ENCODE measurements at regions not wholly inside any gene's neighbourhood (a gene's known extent, or its start where the extent isn't known, plus 50 kb on each side); places are given as distances from the start of the nearest gene placed in this dataset.
"Not testable (repeated sequence)": the region's sequence is repeated elsewhere in the genome, so short reads cannot be mapped to it uniquely, and the experiment has no call there.

- H3K4me1 ChIP-seq = no peaks in the 10 kb centered on the region
- H3K4me3 ChIP-seq = no peak overlapping the region
- no peaks in the 10 kb centered on the region for H3K9me3 ChIP-seq
- no peak for DNase-seq (ENCODE audit: extremely low spot score in 2 of 2)
- no peak overlapping the region for H3K27ac ChIP-seq
- H3K36me3 ChIP-seq = no peaks in the 10 kb centered on the region
- no peak for TF ChIP-seq CTCF (IDR thresholded peaks at IDR 0.05)
- TF ChIP-seq POLR2AphosphoS5 (IDR thresholded peaks at IDR 0.05; ENCODE audit: insufficient read depth in 1 of 2, low read depth in 1 of 2) = no peak
- TF ChIP-seq POLR2A (IDR thresholded peaks at IDR 0.05) = no peak
- H3K27me3 ChIP-seq = no peaks in the 10 kb centered on the region
- intact Hi-C loops (cut with DNase I) = no loop called here
Measured at GRCh38 chr13:90933097-90933826, 414.2 kb upstream of the MIR17HG start.

GRCh38 chr13:90934741-90935140, 412.7 kb upstream of the MIR17HG start:
- TF ChIP-seq POLR2A (IDR thresholded peaks at IDR 0.05) (no peak), CTCF (IDR thresholded peaks at IDR 0.05) (no peak), POLR2AphosphoS5 (IDR thresholded peaks at IDR 0.05; ENCODE audit: insufficient read depth in 1 of 2, low read depth in 1 of 2) (no peak)
- no peak for DNase-seq (ENCODE audit: extremely low spot score in 2 of 2)
- Histone ChIP-seq H3K27ac (no peak overlapping the region), H3K36me3 (no peaks in the 10 kb centered on the region), H3K4me3 (no peak overlapping the region), H3K27me3 (no peaks in the 10 kb centered on the region), H3K9me3 (no peaks in the 10 kb centered on the region), H3K4me1 (no peaks in the 10 kb centered on the region)
- intact Hi-C loops (cut with DNase I) = no loop called here

- H3K4me1 ChIP-seq = no peaks in the 10 kb centered on the region
- no peak for DNase-seq (ENCODE audit: extremely low spot score in 2 of 2)
- intact Hi-C loops (cut with DNase I) = no loop called here
- H3K9me3 ChIP-seq = no peaks in the 10 kb centered on the region
- H3K27me3 ChIP-seq = no peaks in the 10 kb centered on the region
- TF ChIP-seq POLR2AphosphoS5 (IDR thresholded peaks at IDR 0.05; ENCODE audit: insufficient read depth in 1 of 2, low read depth in 1 of 2) = no peak
- TF ChIP-seq CTCF (IDR thresholded peaks at IDR 0.05) = no peak
- no peak for TF ChIP-seq POLR2A (IDR thresholded peaks at IDR 0.05)
- H3K4me3 ChIP-seq = no peak overlapping the region
- no peaks in the 10 kb centered on the region for H3K36me3 ChIP-seq
- no peak overlapping the region for H3K27ac ChIP-seq
Measured at GRCh38 chr13:90938848-90939247, 408.6 kb upstream of the MIR17HG start.

- no peak overlapping the region for H3K27ac ChIP-seq
- H3K9me3 ChIP-seq = no peaks in the 10 kb centered on the region
- H3K4me3 ChIP-seq = no peak overlapping the region
- intact Hi-C loops (cut with DNase I) = no loop called here
- DNase-seq (ENCODE audit: extremely low spot score in 2 of 2) = no peak
- TF ChIP-seq POLR2A (IDR thresholded peaks at IDR 0.05) = no peak
- TF ChIP-seq CTCF (IDR thresholded peaks at IDR 0.05) = no peak
- no peak for TF ChIP-seq POLR2AphosphoS5 (IDR thresholded peaks at IDR 0.05; ENCODE audit: insufficient read depth in 1 of 2, low read depth in 1 of 2)
- no peaks in the 10 kb centered on the region for H3K4me1 ChIP-seq
- no peaks in the 10 kb centered on the region for H3K36me3 ChIP-seq
- H3K27me3 ChIP-seq = no peaks in the 10 kb centered on the region
Measured at GRCh38 chr13:90943946-90944345, 403.5 kb upstream of the MIR17HG start.

- H3K27me3 ChIP-seq; H3K9me3 ChIP-seq; H3K4me1 ChIP-seq; H3K27ac ChIP-seq; DNase-seq (ENCODE audit: extremely low spot score in 2 of 2); H3K4me3 ChIP-seq; H3K36me3 ChIP-seq; intact Hi-C loops (cut with DNase I): not testable (repeated sequence)
Measured at GRCh38 chr13:90945146-90945545, 402.3 kb upstream of the MIR17HG start.

GRCh38 chr13:90946125-90946524, 401.4 kb upstream of the MIR17HG start:
- H3K4me1 ChIP-seq; H3K27ac ChIP-seq; H3K4me3 ChIP-seq; DNase-seq (ENCODE audit: extremely low spot score in 2 of 2); intact Hi-C loops (cut with DNase I); H3K27me3 ChIP-seq; H3K9me3 ChIP-seq; H3K36me3 ChIP-seq: not testable (repeated sequence)

All from vagina (tissue), 2 donors.